Neural cell (in vitro differentiated cells): ENCODE measurements at regions not wholly inside any gene's neighbourhood (a gene's known extent, or its start where the extent isn't known, plus 50 kb on each side); places are given as distances from the start of the nearest gene placed in this dataset.

Experiments used
- H2AFZ ChIP-seq: fragments of 200-600, 300-800 bp; sonication (generic), shearing (Covaris generic); 2 replicates; pipeline ENCODE4 v1.6.0; 2014; ENCODE audit warnings: low read depth, mild to moderate bottlenecking, antibody characterized with exemption, low read length, moderate library complexity
- H3F3A ChIP-seq: fragments of 200-600 bp; shearing (Covaris generic); 2 replicates; pipeline ENCODE4 v1.6.1; 2016; ENCODE audit warnings: mild to moderate bottlenecking, moderate library complexity, mixed read lengths, antibody characterized with exemption, low read length; ENCODE audit not compliant: insufficient read depth, poor library complexity, severe bottlenecking
- H3K27ac ChIP-seq: fragments of 200-600, 300-800 bp; sonication (generic), shearing (Covaris generic); 2 replicates; pipeline ENCODE4 v1.5.1; 2014; ENCODE audit warnings: mild to moderate bottlenecking, low read length, moderate library complexity
- H3K27me3 ChIP-seq: fragments of 300-800, 200-600 bp; sonication (generic), shearing (Covaris generic); 2 replicates; pipeline ENCODE4 v1.6.0; 2014; ENCODE audit warnings: mild to moderate bottlenecking, low read depth, low read length, moderate library complexity; ENCODE audit not compliant: insufficient read depth
- H3K36me3 ChIP-seq: fragments of 300-800, 200-600 bp; sonication (generic), shearing (Covaris generic); 2 replicates; pipeline ENCODE4 v1.5.1; 2014; ENCODE audit warnings: mild to moderate bottlenecking, antibody characterized with exemption, low read length, moderate library complexity; ENCODE audit not compliant: insufficient read depth
- H3K4me2 ChIP-seq: fragments of 300-800, 200-600 bp; sonication (generic), shearing (Covaris generic); 2 replicates; pipeline ENCODE4 v1.6.0; 2014; ENCODE audit warnings: mild to moderate bottlenecking, low read length
- H3K4me3 ChIP-seq: fragments of 300-800, 200-600 bp; sonication (generic), shearing (Covaris generic); 2 replicates; pipeline ENCODE4 v1.5.1; 2014; ENCODE audit warnings: mild to moderate bottlenecking, low read length, moderate library complexity
- H3K79me2 ChIP-seq: fragments of 200-600 bp; shearing (Covaris generic); replicated peaks from 2 replicates; pipeline ENCODE4 v1.6.0; 2014; ENCODE audit warnings: mild to moderate bottlenecking, low read length, moderate library complexity; ENCODE audit not compliant: insufficient read depth
- H3K9ac ChIP-seq: fragments of 300-800, 200-600 bp; sonication (generic), shearing (Covaris generic); 2 replicates; pipeline ENCODE4 v1.6.1; 2016; ENCODE audit warnings: mild to moderate bottlenecking, low read length, mixed read lengths
- H3K9me2 ChIP-seq: fragments of 200-600 bp; shearing (Covaris generic); 2 replicates; pipeline ENCODE4 v1.6.1; 2016; ENCODE audit warnings: mild to moderate bottlenecking, low read length, mixed read lengths; ENCODE audit not compliant: insufficient read depth
- H3K9me3 ChIP-seq: fragments of 200-600, 300-800 bp; sonication (generic), shearing (Covaris generic); 2 replicates; pipeline ENCODE4 v1.6.1; 2016; ENCODE audit warnings: mild to moderate bottlenecking, mixed run types, low read length, moderate library complexity, mixed read lengths
- H4K20me1 ChIP-seq: fragments of 200-600 bp; shearing (Covaris generic); 2 replicates; pipeline ENCODE4 v1.6.1; 2016; ENCODE audit warnings: mild to moderate bottlenecking, mixed run types; ENCODE audit not compliant: insufficient read depth
- EP300 ChIP-seq: fragments of 450-650 bp; conservative IDR thresholded peaks from 2 replicates; pipeline ENCODE4 v1.6.1; 2014; ENCODE audit warnings: antibody characterized with exemption, mild to moderate bottlenecking, moderate library complexity; ENCODE audit not compliant: poor library complexity, severe bottlenecking
- EZH2 ChIP-seq: fragments of 200-600, 300-800 bp; shearing (Covaris generic), sonication (generic); IDR thresholded peaks from 2 replicates; pipeline ENCODE4 v1.6.1; 2014; ENCODE audit warnings: antibody characterized with exemption, low read length, borderline replicate concordance, mild to moderate bottlenecking; ENCODE audit not compliant: insufficient read depth, poor library complexity, severe bottlenecking
- MXI1 ChIP-seq: fragments of 450-650 bp; conservative IDR thresholded peaks from 2 replicates; pipeline ENCODE4 v1.6.1; 2014; ENCODE audit warnings: antibody characterized with exemption, mild to moderate bottlenecking; ENCODE audit not compliant: poor library complexity, severe bottlenecking
- POLR2AphosphoS5 ChIP-seq: IDR thresholded peaks from 2 replicates; pipeline ENCODE4 v1.6.1; 2012
- RAD21 ChIP-seq: fragments of 450-650 bp; conservative IDR thresholded peaks from 2 replicates; pipeline ENCODE4 v1.6.1; 2014; ENCODE audit warnings: antibody characterized with exemption, mild to moderate bottlenecking, moderate library complexity
- REST ChIP-seq: IDR thresholded peaks from 2 replicates; pipeline ENCODE4 v1.6.1; 2012; ENCODE audit warnings: borderline replicate concordance
- SMC3 ChIP-seq: fragments of 450-650 bp; conservative IDR thresholded peaks from 2 replicates; pipeline ENCODE4 v1.6.1; 2014; ENCODE audit warnings: antibody characterized with exemption, mild to moderate bottlenecking, moderate library complexity; ENCODE audit not compliant: poor library complexity
- TAF1 ChIP-seq: IDR thresholded peaks from 2 replicates; pipeline ENCODE4 v1.6.1; 2012; ENCODE audit warnings: low read depth
- TF ChIP-seq, protein P1 (sequence below): fragments of 450-650 bp; IDR thresholded peaks from 2 replicates; pipeline ENCODE4 v1.5.1; 2014; ENCODE audit warnings: antibody characterized with exemption, mild to moderate bottlenecking, moderate library complexity; ENCODE audit not compliant: poor library complexity, severe bottlenecking

- no peaks in the 10 kb centered on the region for H3K36me3 ChIP-seq
- H3K27me3 ChIP-seq = no peaks in the 10 kb centered on the region
- H3K27ac ChIP-seq = no peak overlapping the region
- H3K79me2 ChIP-seq = no peaks in the 10 kb centered on the region
- no peak overlapping the region for H3K4me3 ChIP-seq
- H3K9me2 ChIP-seq = no peaks in the 10 kb centered on the region
- no peak overlapping the region for H3K4me2 ChIP-seq
- no peaks in the 10 kb centered on the region for H4K20me1 ChIP-seq
- H3K9ac ChIP-seq = no peak overlapping the region
- TF ChIP-seq SMC3 = no peak
- no peak for TF ChIP-seq TAF1
- TF ChIP-seq, protein P1, sequence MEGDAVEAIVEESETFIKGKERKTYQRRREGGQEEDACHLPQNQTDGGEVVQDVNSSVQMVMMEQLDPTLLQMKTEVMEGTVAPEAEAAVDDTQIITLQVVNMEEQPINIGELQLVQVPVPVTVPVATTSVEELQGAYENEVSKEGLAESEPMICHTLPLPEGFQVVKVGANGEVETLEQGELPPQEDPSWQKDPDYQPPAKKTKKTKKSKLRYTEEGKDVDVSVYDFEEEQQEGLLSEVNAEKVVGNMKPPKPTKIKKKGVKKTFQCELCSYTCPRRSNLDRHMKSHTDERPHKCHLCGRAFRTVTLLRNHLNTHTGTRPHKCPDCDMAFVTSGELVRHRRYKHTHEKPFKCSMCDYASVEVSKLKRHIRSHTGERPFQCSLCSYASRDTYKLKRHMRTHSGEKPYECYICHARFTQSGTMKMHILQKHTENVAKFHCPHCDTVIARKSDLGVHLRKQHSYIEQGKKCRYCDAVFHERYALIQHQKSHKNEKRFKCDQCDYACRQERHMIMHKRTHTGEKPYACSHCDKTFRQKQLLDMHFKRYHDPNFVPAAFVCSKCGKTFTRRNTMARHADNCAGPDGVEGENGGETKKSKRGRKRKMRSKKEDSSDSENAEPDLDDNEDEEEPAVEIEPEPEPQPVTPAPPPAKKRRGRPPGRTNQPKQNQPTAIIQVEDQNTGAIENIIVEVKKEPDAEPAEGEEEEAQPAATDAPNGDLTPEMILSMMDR = no peak
- TF ChIP-seq EP300 = no peak
- TF ChIP-seq POLR2AphosphoS5 = no peak
- TF ChIP-seq EZH2 = no peak
- no peak overlapping the region for H2AFZ ChIP-seq
- H3F3A ChIP-seq = no peaks in the 10 kb centered on the region
- no peaks in the 10 kb centered on the region for H3K9me3 ChIP-seq
Observed at GRCh38 chr22:27517361-27518155, 284.0 kb downstream of the MN1 start.

- no peaks in the 10 kb centered on the region for H3F3A ChIP-seq
- no peaks in the 10 kb centered on the region for H3K79me2 ChIP-seq
- no peak overlapping the region for H2AFZ ChIP-seq
- H3K27ac ChIP-seq = peak overlapping the region; percentile 31
- H3K36me3 ChIP-seq = no peaks in the 10 kb centered on the region
- no peaks in the 10 kb centered on the region for H3K9me2 ChIP-seq
- H3K9me3 ChIP-seq = no peaks in the 10 kb centered on the region
- H3K4me3 ChIP-seq = no peak overlapping the region
- TF ChIP-seq, protein P1 = no peak
- no peak for TF ChIP-seq POLR2AphosphoS5
- TF ChIP-seq RAD21 = no peak
- no peak for TF ChIP-seq EP300
- TF ChIP-seq EZH2 = no peak
- no peak for TF ChIP-seq SMC3
- no peak for TF ChIP-seq MXI1
- TF ChIP-seq REST = no peak
- TF ChIP-seq TAF1 = no peak
- peak overlapping the region; percentile 34 for H3K9ac ChIP-seq
- H3K27me3 ChIP-seq = no peaks in the 10 kb centered on the region
- no peak overlapping the region for H3K4me2 ChIP-seq
- no peaks in the 10 kb centered on the region for H4K20me1 ChIP-seq
Observed at GRCh38 chr22:27518531-27519340, 282.8 kb downstream of the MN1 start.
